KMS-11 (cell line): ENCODE measurements at regions not wholly inside any gene's neighbourhood (a gene's known extent, or its start where the extent isn't known, plus 50 kb on each side); places are given as distances from the start of the nearest gene placed in this dataset.

Source experiments
- H2AFZ ChIP-seq: fragments of 200-600 bp; sonication (generic); 2 replicates; pipeline ENCODE4 v1.6.1; 2016; ENCODE audit warnings: antibody characterized with exemption, mixed run types, low read depth
- H3K27ac ChIP-seq: fragments of 200-600 bp; sonication (generic); 2 replicates; pipeline ENCODE4 v1.6.1; 2016; ENCODE audit warnings: mild to moderate bottlenecking, mixed run types
- H3K27me3 ChIP-seq: fragments of 200-600 bp; sonication (generic); 2 replicates; pipeline ENCODE4 v1.6.1; 2017; ENCODE audit warnings: mild to moderate bottlenecking, low read depth, mixed run types, moderate library complexity; ENCODE audit not compliant: insufficient read depth
- H3K36me3 ChIP-seq: fragments of 200-600 bp; sonication (generic); 2 replicates; pipeline ENCODE4 v1.6.1; 2017; ENCODE audit warnings: mild to moderate bottlenecking, mixed run types; ENCODE audit not compliant: insufficient read depth
- H3K4me1 ChIP-seq: fragments of 200-600 bp; sonication (generic); 2 replicates; pipeline ENCODE4 v1.6.1; 2016; ENCODE audit warnings: mild to moderate bottlenecking, low read depth, mixed run types; ENCODE audit not compliant: poor library complexity, severe bottlenecking
- H3K4me2 ChIP-seq: fragments of 200-600 bp; sonication (generic); 2 replicates; pipeline ENCODE4 v1.7.0; 2016; ENCODE audit warnings: mild to moderate bottlenecking, mixed run types
- H3K4me3 ChIP-seq: fragments of 200-600 bp; sonication (generic); IDR thresholded peaks from 2 replicates; pipeline ENCODE4 v1.6.1; 2017; ENCODE audit warnings: low read depth, low read length, mixed read lengths; ENCODE audit not compliant: insufficient read depth
- H3K79me2 ChIP-seq: fragments of 200-600 bp; sonication (generic); 2 replicates; pipeline ENCODE4 v1.6.1; 2016; ENCODE audit warnings: low read depth, mixed run types; ENCODE audit not compliant: insufficient read depth
- H3K9ac ChIP-seq: fragments of 200-600 bp; sonication (generic); 2 replicates; pipeline ENCODE4 v1.6.1; 2016; ENCODE audit warnings: mild to moderate bottlenecking, mixed run types
- H4K20me1 ChIP-seq: fragments of 200-600 bp; sonication (generic); 2 replicates; pipeline ENCODE4 v1.6.1; 2016; ENCODE audit warnings: mild to moderate bottlenecking, mixed run types; ENCODE audit not compliant: insufficient read depth
- TF ChIP-seq, protein P1 (sequence below): fragments of 200-600 bp; sonication (generic); conservative IDR thresholded peaks from 2 replicates; pipeline ENCODE4 v1.6.1; 2017; ENCODE audit warnings: low read depth, mild to moderate bottlenecking, antibody characterized with exemption, low read length, moderate library complexity, mixed read lengths

DNA sequence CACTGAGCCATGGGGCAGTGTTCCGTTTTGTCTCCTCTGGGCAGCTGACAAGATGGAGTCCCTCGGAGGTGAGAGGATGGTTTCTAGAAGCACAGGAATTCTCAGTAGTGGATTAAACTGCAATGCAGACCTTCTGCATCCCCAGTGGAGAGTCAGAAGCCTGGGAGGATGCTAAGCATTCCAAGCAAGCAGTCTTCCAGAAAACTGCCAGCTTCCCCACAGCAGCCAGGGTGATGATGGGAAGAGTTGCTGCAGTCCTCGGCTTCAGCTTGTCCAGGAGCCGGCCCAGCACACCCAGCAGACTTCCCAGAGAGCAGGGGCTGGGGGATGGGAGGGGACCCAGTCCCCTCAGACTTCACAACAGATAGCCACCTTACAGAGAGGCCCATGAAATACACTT is 163.6 kb downstream of the LY86 start:
- no peaks in the 10 kb centered on the region for H3K36me3 ChIP-seq
- H4K20me1 ChIP-seq, result no peaks in the 10 kb centered on the region
- no peak overlapping the region for H3K4me3 ChIP-seq
- no peak overlapping the region for H2AFZ ChIP-seq
- H3K27ac ChIP-seq, result no peak overlapping the region
- H3K4me2 ChIP-seq, result no peak overlapping the region
- no peaks in the 10 kb centered on the region for H3K79me2 ChIP-seq
- TF ChIP-seq, protein P1, sequence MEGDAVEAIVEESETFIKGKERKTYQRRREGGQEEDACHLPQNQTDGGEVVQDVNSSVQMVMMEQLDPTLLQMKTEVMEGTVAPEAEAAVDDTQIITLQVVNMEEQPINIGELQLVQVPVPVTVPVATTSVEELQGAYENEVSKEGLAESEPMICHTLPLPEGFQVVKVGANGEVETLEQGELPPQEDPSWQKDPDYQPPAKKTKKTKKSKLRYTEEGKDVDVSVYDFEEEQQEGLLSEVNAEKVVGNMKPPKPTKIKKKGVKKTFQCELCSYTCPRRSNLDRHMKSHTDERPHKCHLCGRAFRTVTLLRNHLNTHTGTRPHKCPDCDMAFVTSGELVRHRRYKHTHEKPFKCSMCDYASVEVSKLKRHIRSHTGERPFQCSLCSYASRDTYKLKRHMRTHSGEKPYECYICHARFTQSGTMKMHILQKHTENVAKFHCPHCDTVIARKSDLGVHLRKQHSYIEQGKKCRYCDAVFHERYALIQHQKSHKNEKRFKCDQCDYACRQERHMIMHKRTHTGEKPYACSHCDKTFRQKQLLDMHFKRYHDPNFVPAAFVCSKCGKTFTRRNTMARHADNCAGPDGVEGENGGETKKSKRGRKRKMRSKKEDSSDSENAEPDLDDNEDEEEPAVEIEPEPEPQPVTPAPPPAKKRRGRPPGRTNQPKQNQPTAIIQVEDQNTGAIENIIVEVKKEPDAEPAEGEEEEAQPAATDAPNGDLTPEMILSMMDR, result no peak
- H3K27me3 ChIP-seq, result no peaks in the 10 kb centered on the region
- H3K9ac ChIP-seq, result no peak overlapping the region
- H3K4me1 ChIP-seq, result no peaks in the 10 kb centered on the region

- Histone ChIP-seq H3K4me1 (no peaks in the 10 kb centered on the region), H3K27ac (no peak overlapping the region), H3K36me3 (no peaks in the 10 kb centered on the region), H4K20me1 (no peaks in the 10 kb centered on the region), H3K4me2 (no peak overlapping the region), H2AFZ (no peak overlapping the region), H3K9ac (no peak overlapping the region), H3K4me3 (no peak overlapping the region), H3K27me3 (no peaks in the 10 kb centered on the region), H3K79me2 (no peaks in the 10 kb centered on the region)
- TF ChIP-seq, protein P1, result no peak
Observed at GRCh38 chr6:6753301-6753700, 164.8 kb downstream of the LY86 start.

GRCh38 chr6:6756526-6756925 is 168.0 kb downstream of the LY86 start:
- Histone ChIP-seq H2AFZ (no peak overlapping the region), H3K27ac (no peak overlapping the region), H3K9ac (no peak overlapping the region), H3K4me3 (no peak overlapping the region), H3K27me3 (no peaks in the 10 kb centered on the region), H3K36me3 (no peaks in the 10 kb centered on the region), H3K79me2 (no peaks in the 10 kb centered on the region), H4K20me1 (no peaks in the 10 kb centered on the region), H3K4me2 (no peak overlapping the region), H3K4me1 (peaks cover 7% of the 10 kb centered on the region)
- TF ChIP-seq, protein P1, result no peak

DNA sequence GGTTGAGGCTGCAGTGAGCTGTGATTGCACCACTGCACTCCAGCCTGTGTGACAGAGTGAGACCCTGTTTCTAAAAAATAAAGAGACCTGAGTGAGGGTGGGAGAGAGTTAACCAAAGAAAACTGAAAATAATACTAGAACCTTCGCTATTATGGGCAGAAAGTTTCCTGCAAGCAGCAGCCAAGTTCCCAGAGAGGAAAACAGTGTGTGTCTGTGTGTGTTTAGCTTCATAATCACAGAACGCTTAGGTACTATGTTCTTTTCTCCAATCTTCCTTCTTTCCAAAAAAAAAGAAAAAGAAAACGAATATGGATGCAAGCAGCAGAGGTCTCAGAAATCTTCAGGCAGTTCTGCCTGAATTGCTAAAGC is 170.0 kb downstream of the LY86 start:
- Histone ChIP-seq H3K79me2 (no peaks in the 10 kb centered on the region), H3K4me3 (no peak overlapping the region), H3K27ac (no peak overlapping the region), H3K36me3 (no peaks in the 10 kb centered on the region), H2AFZ (no peak overlapping the region), H4K20me1 (no peaks in the 10 kb centered on the region), H3K4me2 (no peak overlapping the region), H3K4me1 (peaks cover 7% of the 10 kb centered on the region), H3K9ac (no peak overlapping the region), H3K27me3 (no peaks in the 10 kb centered on the region)
- TF ChIP-seq, protein P1, result no peak
